ENCODE measurements at regions not wholly inside any gene's neighbourhood (a gene's known extent, or its start where the extent isn't known, plus 50 kb on each side); places are given as distances from the start of the nearest gene placed in this dataset.
"Not testable (repeated sequence)": the region's sequence is repeated elsewhere in the genome, so short reads cannot be mapped to it uniquely, and the experiment has no call there.

DNA sequence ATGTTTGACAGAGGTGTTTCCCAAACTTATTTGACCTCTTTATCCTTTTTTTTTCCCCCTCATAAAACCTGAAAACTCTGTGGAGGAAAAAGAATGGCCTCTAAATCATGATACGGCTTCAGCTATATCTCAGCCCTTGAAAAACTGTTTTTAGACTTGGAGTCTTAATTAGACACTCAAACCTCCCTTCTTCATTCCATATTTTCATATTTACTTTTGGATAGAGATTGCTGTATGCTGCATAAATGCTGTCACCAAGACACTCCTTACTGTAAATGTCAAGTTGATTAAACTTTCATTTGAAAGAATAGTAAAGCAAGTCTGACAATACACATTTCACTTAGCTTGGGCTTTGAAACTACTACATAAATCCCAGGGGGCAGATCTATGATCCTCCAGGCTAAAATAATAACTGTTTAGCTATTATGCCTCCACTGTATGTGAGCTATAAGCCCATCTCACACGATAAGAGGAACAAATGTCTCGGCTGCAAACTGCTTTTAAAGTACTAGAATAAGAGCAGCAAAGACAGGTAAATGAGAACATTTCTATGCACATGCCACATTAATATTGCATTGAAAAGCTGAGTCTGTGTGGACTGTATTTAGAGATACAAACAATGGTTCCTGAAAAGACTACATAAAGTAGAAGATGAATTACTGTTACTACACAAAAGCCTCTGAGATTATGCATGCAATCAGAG lies 141.3 kb upstream of the HMGN3 start:
- no peak for FAIRE-seq
- DNase-seq (ENCODE audit: insufficient read length, low spot score), result no peak
- TF ChIP-seq SPI1 (IDR thresholded peaks at IDR 0.05; ENCODE audit: low read depth, low read length) (no peak), PAX5 (IDR thresholded peaks at IDR 0.05; ENCODE audit: insufficient read depth, low read length, severe bottlenecking) (no peak), TAF1 (IDR thresholded peaks at IDR 0.05; ENCODE audit: low read depth, low read length) (no peak), POLR2AphosphoS5 (IDR thresholded peaks at IDR 0.05; ENCODE audit: low read depth, low read length) (no peak), POLR2A (IDR thresholded peaks at IDR 0.05; ENCODE audit: low read depth, low read length) (no peak), POU2F2 (IDR thresholded peaks at IDR 0.05; ENCODE audit: low read depth, low read length) (no peak)

GRCh38 chr6:79374308-79374707 lies 139.8 kb upstream of the HMGN3 start:
- TF ChIP-seq POU2F2 (IDR thresholded peaks at IDR 0.05; ENCODE audit: low read depth, low read length), result no peak
- no peak for TF ChIP-seq POLR2AphosphoS5 (IDR thresholded peaks at IDR 0.05; ENCODE audit: low read depth, low read length)
- TF ChIP-seq PAX5 (IDR thresholded peaks at IDR 0.05; ENCODE audit: insufficient read depth, low read length, severe bottlenecking), result no peak
- no peak for TF ChIP-seq TAF1 (IDR thresholded peaks at IDR 0.05; ENCODE audit: low read depth, low read length)
- no peak for TF ChIP-seq POLR2A (IDR thresholded peaks at IDR 0.05; ENCODE audit: low read depth, low read length)
- no peak for TF ChIP-seq SPI1 (IDR thresholded peaks at IDR 0.05; ENCODE audit: low read depth, low read length)
- DNase-seq (ENCODE audit: insufficient read length, low spot score) (no peak), FAIRE-seq (no peak)

DNA sequence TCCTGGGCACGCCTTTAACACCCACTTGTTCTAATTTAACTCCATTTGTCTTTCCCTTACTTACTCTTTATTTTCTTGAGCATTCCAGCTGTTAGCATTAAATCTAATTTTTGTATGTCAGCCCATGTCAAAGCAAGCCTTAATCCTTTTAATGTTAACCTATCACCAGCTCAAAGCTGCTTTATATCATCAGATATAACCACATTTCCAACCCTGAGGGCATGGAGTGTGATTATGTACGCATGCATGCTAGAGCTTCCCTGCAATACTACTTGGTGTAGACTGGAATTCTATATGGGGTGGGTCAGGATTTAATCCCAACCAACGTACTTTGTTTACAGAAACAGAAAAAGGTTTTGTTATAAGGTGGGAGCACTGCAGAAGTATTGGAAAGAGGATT lies 139.4 kb upstream of the HMGN3 start:
- TF ChIP-seq TAF1 (IDR thresholded peaks at IDR 0.05; ENCODE audit: low read depth, low read length) (no peak), POLR2AphosphoS5 (IDR thresholded peaks at IDR 0.05; ENCODE audit: low read depth, low read length) (no peak), POU2F2 (IDR thresholded peaks at IDR 0.05; ENCODE audit: low read depth, low read length) (no peak), PAX5 (IDR thresholded peaks at IDR 0.05; ENCODE audit: insufficient read depth, low read length, severe bottlenecking) (no peak)
- DNase-seq (ENCODE audit: insufficient read length, low spot score), result no peak
- FAIRE-seq, result no peak

- TF ChIP-seq POU2F2 (IDR thresholded peaks at IDR 0.05; ENCODE audit: low read depth, low read length) (no peak), POLR2A (IDR thresholded peaks at IDR 0.05; ENCODE audit: low read depth, low read length) (no peak), POLR2AphosphoS5 (IDR thresholded peaks at IDR 0.05; ENCODE audit: low read depth, low read length) (no peak), SPI1 (IDR thresholded peaks at IDR 0.05; ENCODE audit: low read depth, low read length) (no peak), PAX5 (IDR thresholded peaks at IDR 0.05; ENCODE audit: insufficient read depth, low read length, severe bottlenecking) (no peak), TAF1 (IDR thresholded peaks at IDR 0.05; ENCODE audit: low read depth, low read length) (no peak)
- FAIRE-seq, result no peak
- no peak for DNase-seq (ENCODE audit: insufficient read length, low spot score)
Observed at GRCh38 chr6:79373246-79373645, 138.8 kb upstream of the HMGN3 start.

- TF ChIP-seq POLR2AphosphoS5 (IDR thresholded peaks at IDR 0.05; ENCODE audit: low read depth, low read length) (no peak), PAX5 (IDR thresholded peaks at IDR 0.05; ENCODE audit: insufficient read depth, low read length, severe bottlenecking) (no peak), POLR2A (IDR thresholded peaks at IDR 0.05; ENCODE audit: low read depth, low read length) (no peak), SPI1 (IDR thresholded peaks at IDR 0.05; ENCODE audit: low read depth, low read length) (no peak), POU2F2 (IDR thresholded peaks at IDR 0.05; ENCODE audit: low read depth, low read length) (no peak), TAF1 (IDR thresholded peaks at IDR 0.05; ENCODE audit: low read depth, low read length) (no peak)
- FAIRE-seq (no peak), DNase-seq (ENCODE audit: insufficient read length, low spot score) (no peak)
Observed at GRCh38 chr6:79372757-79373156, 138.3 kb upstream of the HMGN3 start.

GRCh38 chr6:79369026-79369425 lies 134.5 kb upstream of the HMGN3 start:
- no peak for FAIRE-seq

GRCh38 chr6:79363441-79363840 lies 129.0 kb upstream of the HMGN3 start:
- not testable (repeated sequence) for DNase-seq (ENCODE audit: insufficient read length, low spot score); FAIRE-seq

More at GRCh38 chr6:79369026-79369425, 134.5 kb upstream of the HMGN3 start:
- no peak for TF ChIP-seq POLR2AphosphoS5 (IDR thresholded peaks at IDR 0.05; ENCODE audit: low read depth, low read length)
- TF ChIP-seq TAF1 (IDR thresholded peaks at IDR 0.05; ENCODE audit: low read depth, low read length), result no peak
- TF ChIP-seq SPI1 (IDR thresholded peaks at IDR 0.05; ENCODE audit: low read depth, low read length), result no peak
- no peak for TF ChIP-seq POU2F2 (IDR thresholded peaks at IDR 0.05; ENCODE audit: low read depth, low read length)
- no peak for TF ChIP-seq PAX5 (IDR thresholded peaks at IDR 0.05; ENCODE audit: insufficient read depth, low read length, severe bottlenecking)
- TF ChIP-seq POLR2A (IDR thresholded peaks at IDR 0.05; ENCODE audit: low read depth, low read length), result no peak
- DNase-seq (ENCODE audit: insufficient read length, low spot score), result no peak

GRCh38 chr6:79361074-79361473 lies 126.6 kb upstream of the HMGN3 start:
- not testable (repeated sequence) for DNase-seq (ENCODE audit: insufficient read length, low spot score); FAIRE-seq

DNA sequence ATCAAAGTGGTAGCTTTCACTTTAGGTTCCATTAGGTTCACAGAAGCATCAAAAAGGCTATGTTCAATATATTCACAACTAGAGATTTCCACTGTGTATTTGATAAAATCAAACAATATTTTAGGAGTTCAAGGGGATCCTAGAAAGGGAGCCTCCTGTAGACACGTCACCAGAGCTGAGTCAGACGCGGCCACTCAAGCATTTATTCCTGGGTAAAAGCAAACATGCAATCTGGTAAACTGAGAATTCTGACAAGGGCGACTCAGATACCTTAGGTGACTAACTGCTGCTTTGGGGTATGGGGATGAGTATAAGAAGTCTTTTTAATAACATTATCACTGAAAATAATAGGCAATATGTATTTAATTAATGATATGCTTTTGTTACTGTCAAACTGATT lies 118.7 kb upstream of the HMGN3 start:
- no peak for DNase-seq (ENCODE audit: insufficient read length, low spot score)
- no peak for FAIRE-seq
- TF ChIP-seq POU2F2 (IDR thresholded peaks at IDR 0.05; ENCODE audit: low read depth, low read length) (no peak), PAX5 (IDR thresholded peaks at IDR 0.05; ENCODE audit: insufficient read depth, low read length, severe bottlenecking) (no peak), POLR2AphosphoS5 (IDR thresholded peaks at IDR 0.05; ENCODE audit: low read depth, low read length) (no peak), POLR2A (IDR thresholded peaks at IDR 0.05; ENCODE audit: low read depth, low read length) (no peak), TAF1 (IDR thresholded peaks at IDR 0.05; ENCODE audit: low read depth, low read length) (no peak), SPI1 (IDR thresholded peaks at IDR 0.05; ENCODE audit: low read depth, low read length) (no peak)

DNA sequence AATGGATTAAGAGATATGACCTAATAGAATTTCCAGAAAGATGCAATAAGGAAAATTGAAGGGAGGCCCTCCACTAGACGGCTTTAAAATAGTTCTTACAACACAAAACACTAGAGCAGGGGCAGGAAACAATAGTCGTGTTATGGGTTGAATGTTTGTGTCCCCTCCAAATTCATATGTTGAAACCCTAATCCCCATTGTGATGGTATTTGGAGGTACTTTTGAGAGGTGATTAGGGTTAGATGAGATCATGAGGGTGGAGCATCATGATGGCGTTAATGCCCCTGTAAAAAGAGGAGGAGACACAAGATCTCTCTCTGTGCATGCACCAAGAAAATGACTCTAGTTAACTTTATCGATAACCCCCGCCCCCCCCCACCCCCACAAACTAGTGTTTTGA lies 104.0 kb upstream of the HMGN3 start:
- no peak for TF ChIP-seq POLR2AphosphoS5 (IDR thresholded peaks at IDR 0.05; ENCODE audit: low read depth, low read length)
- no peak for TF ChIP-seq POLR2A (IDR thresholded peaks at IDR 0.05; ENCODE audit: low read depth, low read length)
- no peak for TF ChIP-seq SPI1 (IDR thresholded peaks at IDR 0.05; ENCODE audit: low read depth, low read length)
- no peak for TF ChIP-seq POU2F2 (IDR thresholded peaks at IDR 0.05; ENCODE audit: low read depth, low read length)
- TF ChIP-seq PAX5 (IDR thresholded peaks at IDR 0.05; ENCODE audit: insufficient read depth, low read length, severe bottlenecking), result no peak
- no peak for TF ChIP-seq TAF1 (IDR thresholded peaks at IDR 0.05; ENCODE audit: low read depth, low read length)
- FAIRE-seq (no peak), DNase-seq (ENCODE audit: insufficient read length, low spot score) (no peak)
